HG02678 (cell line): ENCODE measurements at regions not wholly inside any gene's neighbourhood (a gene's known extent, or its start where the extent isn't known, plus 50 kb on each side); places are given as distances from the start of the nearest gene placed in this dataset.

Experiments used
- ATAC-seq: cut with Tn5 transposase; IDR thresholded peaks from one replicate; pipeline ENCODE4 v1.9.1; 2021; ENCODE audit warnings: mild to moderate bottlenecking, moderate library complexity; ENCODE audit not compliant: unreplicated experiment

GRCh38 chr5:105977163-105977562, 1693.6 kb downstream of the EFNA5 start:
- no peak for ATAC-seq

GRCh38 chr5:105970919-105971318, 1699.8 kb downstream of the EFNA5 start:
- ATAC-seq, result no peak

GRCh38 chr5:105968981-105969380, 1701.8 kb downstream of the EFNA5 start:
- no peak for ATAC-seq

GRCh38 chr5:105963696-105964255, 1707.0 kb downstream of the EFNA5 start:
- no peak for ATAC-seq

GRCh38 chr5:105961572-105961971, 1709.2 kb downstream of the EFNA5 start:
- no peak for ATAC-seq

GRCh38 chr5:105956456-105957196, 1714.1 kb downstream of the EFNA5 start:
- ATAC-seq, result no peak

GRCh38 chr5:105954341-105954740, 1716.4 kb downstream of the EFNA5 start:
- no peak for ATAC-seq

- no peak for ATAC-seq
These were observed 1717.1 kb downstream of the EFNA5 start for GRCh38 chr5:105953616-105954015.

- ATAC-seq, result no peak
These were observed 1717.9 kb downstream of the EFNA5 start for GRCh38 chr5:105952875-105953274.

GRCh38 chr5:105947461-105947860, 1723.3 kb downstream of the EFNA5 start:
- ATAC-seq, result no peak

GRCh38 chr5:105945203-105945972, 1725.3 kb downstream of the EFNA5 start:
- no peak for ATAC-seq

- no peak for ATAC-seq
These were observed 1730.6 kb downstream of the EFNA5 start for GRCh38 chr5:105940181-105940580.

- no peak for ATAC-seq
These were observed 1736.6 kb downstream of the EFNA5 start for GRCh38 chr5:105934171-105934570.

- ATAC-seq, result no peak
These were observed 1738.8 kb downstream of the EFNA5 start for GRCh38 chr5:105931881-105932421.

GRCh38 chr5:105929858-105930257, 1740.9 kb downstream of the EFNA5 start:
- ATAC-seq, result no peak

- no peak for ATAC-seq
These were observed 1746.4 kb downstream of the EFNA5 start for GRCh38 chr5:105924366-105924765.

- ATAC-seq, result no peak
These were observed 1748.2 kb downstream of the EFNA5 start for GRCh38 chr5:105922574-105922973.

- ATAC-seq, result no peak
These were observed 1748.7 kb downstream of the EFNA5 start for GRCh38 chr5:105922080-105922479.

- ATAC-seq, result no peak
These were observed 1753.5 kb downstream of the EFNA5 start for GRCh38 chr5:105917189-105917588.

GRCh38 chr5:105907016-105907415, 1763.7 kb downstream of the EFNA5 start:
- no peak for ATAC-seq

- no peak for ATAC-seq
These were observed 1765.3 kb downstream of the EFNA5 start for GRCh38 chr5:105905392-105905791.

GRCh38 chr5:105903069-105903468, 1767.7 kb downstream of the EFNA5 start:
- no peak for ATAC-seq
